ENCODE measurements at regions not wholly inside any gene's neighbourhood (a gene's known extent, or its start where the extent isn't known, plus 50 kb on each side); places are given as distances from the start of the nearest gene placed in this dataset.
A peak's percentile ranks its signal among the peaks of the same experiment; 100 is the strongest.

- no peak for DNase-seq (ENCODE audit: low spot score)
- TF ChIP-seq HNF4G (IDR thresholded peaks at IDR 0.05) (no peak), FOXA2 (IDR thresholded peaks at IDR 0.05) (no peak), HNF4A (conservative IDR thresholded peaks at IDR 0.05) (no peak), REST (IDR thresholded peaks at IDR 0.05) (peak; percentile 98), JUND (IDR thresholded peaks at IDR 0.05) (no peak)
- H3K36me3 ChIP-seq (ENCODE audit: control insufficient read depth in 4 of 4, insufficient read depth in 3 of 4, low read depth in 1 of 4, low read length in 3 of 4), result no peaks in the 10 kb centered on the region
- no peaks in the 10 kb centered on the region for H3K9me3 ChIP-seq (ENCODE audit: control insufficient read depth in 4 of 4, low read length in 3 of 4)
- no peak overlapping the region for H3K4me3 ChIP-seq (ENCODE audit: low read depth in 1 of 3, low read length in 3 of 3)
- peaks cover 0 to 10% (median 7%) of the 10 kb centered on the region in 4 donors for H3K4me1 ChIP-seq (ENCODE audit: control insufficient read depth in 4 of 4, insufficient read depth in 4 of 4, low read length in 3 of 4)
- H3K27me3 ChIP-seq (ENCODE audit: control insufficient read depth in 4 of 4, insufficient read depth in 4 of 4, low read length in 3 of 4), result no peaks in the 10 kb centered on the region
- WGBS, result 53% methylated on average over 4 of the region's 4 CpGs
- H3K9ac ChIP-seq (ENCODE audit: low read depth in 1 of 2, low read length in 2 of 2), result no peak overlapping the region
- H3K27ac ChIP-seq (ENCODE audit: low read depth in 1 of 2, low read length in 2 of 2), result no peak overlapping the region
Measured at GRCh38 chr2:41836948-41837347, 210.9 kb upstream of the PKDCC start.

- Histone ChIP-seq H3K36me3 (ENCODE audit: control insufficient read depth in 4 of 4, insufficient read depth in 3 of 4, low read depth in 1 of 4, low read length in 3 of 4) (no peaks in the 10 kb centered on the region), H3K27ac (ENCODE audit: low read depth in 1 of 2, low read length in 2 of 2) (no peak overlapping the region), H3K4me1 (ENCODE audit: control insufficient read depth in 4 of 4, insufficient read depth in 4 of 4, low read length in 3 of 4) (peaks cover 0 to 10% (median 7%) of the 10 kb centered on the region in 4 donors), H3K27me3 (ENCODE audit: control insufficient read depth in 4 of 4, insufficient read depth in 4 of 4, low read length in 3 of 4) (no peaks in the 10 kb centered on the region), H3K9me3 (ENCODE audit: control insufficient read depth in 4 of 4, low read length in 3 of 4) (no peaks in the 10 kb centered on the region), H3K9ac (ENCODE audit: low read depth in 1 of 2, low read length in 2 of 2) (no peak overlapping the region), H3K4me3 (ENCODE audit: low read depth in 1 of 3, low read length in 3 of 3) (no peak overlapping the region)
- TF ChIP-seq CTCF (IDR thresholded peaks at IDR 0.05; ENCODE audit: low read depth, low read length, missing input control) (no peak), RAD21 (IDR thresholded peaks at IDR 0.05) (no peak), RXRA (IDR thresholded peaks at IDR 0.05) (no peak), FOXA1 (IDR thresholded peaks at IDR 0.05) (no peak), HNF4G (IDR thresholded peaks at IDR 0.05) (no peak), MAX (IDR thresholded peaks at IDR 0.05) (no peak), NR2F2 (IDR thresholded peaks at IDR 0.05) (no peak), ATF3 (IDR thresholded peaks at IDR 0.05) (no peak), GABPA (IDR thresholded peaks at IDR 0.05 in 1 of 2, conservative IDR thresholded peaks at IDR 0.05 in 1 of 2) (no peak), JUND (IDR thresholded peaks at IDR 0.05) (no peak), ZBTB33 (IDR thresholded peaks at IDR 0.05) (no peak), YY1 (IDR thresholded peaks at IDR 0.05) (no peak), SP1 (IDR thresholded peaks at IDR 0.05) (no peak), HNF4A (conservative IDR thresholded peaks at IDR 0.05) (no peak), FOXA2 (IDR thresholded peaks at IDR 0.05) (no peak), TAF1 (conservative IDR thresholded peaks at IDR 0.05) (no peak), REST (IDR thresholded peaks at IDR 0.05) (no peak), EGR1 (IDR thresholded peaks at IDR 0.05; ENCODE audit: low read depth in 2 of 2) (no peak)
- no peak for DNase-seq (ENCODE audit: low spot score)
Measured at GRCh38 chr2:41837610-41838009, 210.2 kb upstream of the PKDCC start.
